Smooth muscle cell of the brain vasculature (primary cell): ENCODE measurements at regions not wholly inside any gene's neighbourhood (a gene's known extent, or its start where the extent isn't known, plus 50 kb on each side); places are given as distances from the start of the nearest gene placed in this dataset.

ENCODE experiments used
- DNase-seq: peaks from one replicate; pipeline ENCODE4 v3.0.0-alpha.2; 2012; ENCODE audit warnings: low read depth, low spot score

- DNase-seq, result no peak
Observed at GRCh38 chr11:64457416-64458010, 98.2 kb upstream of the SLC22A11 start.

- DNase-seq, result no peak
Observed at GRCh38 chr11:64458997-64459396, 96.7 kb upstream of the SLC22A11 start.

- no peak for DNase-seq
Observed at GRCh38 chr11:64459609-64460008, 96.1 kb upstream of the SLC22A11 start.

- DNase-seq, result no peak
Observed at GRCh38 chr11:64461081-64461480, 94.7 kb upstream of the SLC22A11 start.

- DNase-seq, result no peak
Observed at GRCh38 chr11:64466115-64466718, 89.5 kb upstream of the SLC22A11 start.

- no peak for DNase-seq
Observed at GRCh38 chr11:64469288-64469687, 86.5 kb upstream of the SLC22A11 start.

GRCh38 chr11:64472593-64473455, 82.9 kb upstream of the SLC22A11 start:
- DNase-seq, result no peak

GRCh38 chr11:64474680-64475079, 81.1 kb upstream of the SLC22A11 start:
- no peak for DNase-seq

- no peak for DNase-seq
Observed at GRCh38 chr11:64475145-64475544, 80.6 kb upstream of the SLC22A11 start.

GRCh38 chr11:64476881-64477280, 78.9 kb upstream of the SLC22A11 start:
- DNase-seq, result no peak

- no peak for DNase-seq
Observed at GRCh38 chr11:64477675-64478074, 78.1 kb upstream of the SLC22A11 start.

GRCh38 chr11:64482588-64482987, 73.2 kb upstream of the SLC22A11 start:
- DNase-seq, result no peak

- DNase-seq, result no peak
Observed at GRCh38 chr11:64484191-64485022, 71.3 kb upstream of the SLC22A11 start.

- DNase-seq, result no peak
Observed at GRCh38 chr11:64485074-64485473, 70.7 kb upstream of the SLC22A11 start.

- DNase-seq, result no peak
Observed at GRCh38 chr11:64489831-64490441, 65.8 kb upstream of the SLC22A11 start.

GRCh38 chr11:64490562-64491216, 65.1 kb upstream of the SLC22A11 start:
- no peak for DNase-seq

- DNase-seq, result no peak
Observed at GRCh38 chr11:64492561-64492960, 63.2 kb upstream of the SLC22A11 start.

GRCh38 chr11:64498136-64498535, 57.6 kb upstream of the SLC22A11 start:
- DNase-seq, result no peak

- DNase-seq, result no peak
Observed at GRCh38 chr11:64499261-64500004, 56.3 kb upstream of the SLC22A11 start.
